OCI-LY3 (cell line): ENCODE measurements at regions not wholly inside any gene's neighbourhood (a gene's known extent, or its start where the extent isn't known, plus 50 kb on each side); places are given as distances from the start of the nearest gene placed in this dataset.

Experiments
- H2AFZ ChIP-seq: fragments of 200-600, 300-600 bp; shearing (Covaris generic); 2 replicates; pipeline ENCODE4 v1.6.0; 2014; ENCODE audit warnings: antibody characterized with exemption, low read depth, low read length
- H3K27ac ChIP-seq: fragments of 200-600, 300-600 bp; sonication (generic); 2 replicates; pipeline ENCODE4 v1.5.1; 2014; ENCODE audit warnings: mild to moderate bottlenecking, low read length, moderate library complexity, mixed read lengths
- H3K27me3 ChIP-seq: fragments of 200-600, 300-600 bp; sonication (generic); 2 replicates; pipeline ENCODE4 v1.6.1; 2014; ENCODE audit warnings: low read depth, low read length, mixed read lengths
- H3K36me3 ChIP-seq: fragments of 200-600, 300-600 bp; sonication (generic); replicated peaks from 2 replicates; pipeline ENCODE3; 2014; ENCODE audit warnings: low read depth, low read length, mixed read lengths
- H3K4me1 ChIP-seq: fragments of 300-600, 200-600 bp; sonication (generic); 2 replicates; pipeline ENCODE4 v1.6.1; 2014; ENCODE audit warnings: low read length, mixed read lengths
- H3K4me2 ChIP-seq: fragments of 200-600, 300-600 bp; sonication (generic); 2 replicates; pipeline ENCODE4 v1.6.1; 2014; ENCODE audit warnings: low read length, mixed read lengths
- H3K4me3 ChIP-seq: fragments of 300-600, 200-600 bp; sonication (generic); 2 replicates; pipeline ENCODE4 v1.5.1; 2014; ENCODE audit warnings: antibody characterized with exemption, mild to moderate bottlenecking, low read length, moderate library complexity
- H3K79me2 ChIP-seq: fragments of 300-600, 200-600 bp; shearing (Covaris generic); 2 replicates; pipeline ENCODE4 v1.6.1; 2014; ENCODE audit warnings: mild to moderate bottlenecking, low read length, mixed read lengths
- H3K9ac ChIP-seq: fragments of 300-600, 200-600 bp; shearing (Covaris generic); 2 replicates; pipeline ENCODE4 v1.6.0; 2014; ENCODE audit warnings: mild to moderate bottlenecking, low read length, moderate library complexity
- H3K9me3 ChIP-seq: fragments of 200-600, 300-600 bp; shearing (Covaris generic); 2 replicates; pipeline ENCODE4 v1.6.1; 2014; ENCODE audit warnings: low read length, mixed read lengths; ENCODE audit not compliant: insufficient read depth
- H4K20me1 ChIP-seq: fragments of 200-600, 300-600 bp; sonication (generic); 2 replicates; pipeline ENCODE4 v1.6.1; 2016; ENCODE audit warnings: low read length, mixed read lengths; ENCODE audit not compliant: insufficient read depth
- CTCF ChIP-seq: fragments of 200-600, 300-600 bp; sonication (generic); IDR thresholded peaks from 2 replicates; pipeline ENCODE4 v1.5.1; 2014; ENCODE audit warnings: antibody characterized with exemption, low read length, low read depth
- EZH2phosphoT487 ChIP-seq: fragments of 200-600 bp; shearing (Covaris generic); IDR thresholded peaks from 2 replicates; pipeline ENCODE4 v1.6.1; 2018; ENCODE audit warnings: antibody characterized with exemption, mixed run types, low read depth

GRCh38 chr9:73775757-73776156, 624.1 kb downstream of the ANXA1 start:
- no peaks in the 10 kb centered on the region for H3K27me3 ChIP-seq
- H3K4me1 ChIP-seq, result no peaks in the 10 kb centered on the region
- H3K27ac ChIP-seq, result no peak overlapping the region
- no peaks in the 10 kb centered on the region for H4K20me1 ChIP-seq
- no peak overlapping the region for H3K4me3 ChIP-seq
- no peak overlapping the region for H2AFZ ChIP-seq
- H3K9ac ChIP-seq, result no peak overlapping the region
- no peaks in the 10 kb centered on the region for H3K36me3 ChIP-seq
- H3K79me2 ChIP-seq, result no peaks in the 10 kb centered on the region
- TF ChIP-seq CTCF (no peak), EZH2phosphoT487 (no peak)
- no peaks in the 10 kb centered on the region for H3K9me3 ChIP-seq
- H3K4me2 ChIP-seq, result no peak overlapping the region

- Histone ChIP-seq H3K9me3 (no peaks in the 10 kb centered on the region), H2AFZ (no peak overlapping the region), H3K36me3 (no peaks in the 10 kb centered on the region), H3K27ac (no peak overlapping the region), H3K27me3 (no peaks in the 10 kb centered on the region), H4K20me1 (no peaks in the 10 kb centered on the region), H3K4me3 (no peak overlapping the region), H3K79me2 (no peaks in the 10 kb centered on the region), H3K4me2 (no peak overlapping the region), H3K4me1 (no peaks in the 10 kb centered on the region), H3K9ac (no peak overlapping the region)
- no peak for TF ChIP-seq CTCF
- TF ChIP-seq EZH2phosphoT487, result no peak
Measured at GRCh38 chr9:73780916-73781315, 629.3 kb downstream of the ANXA1 start.

- Histone ChIP-seq H3K9me3 (no peaks in the 10 kb centered on the region), H3K27me3 (no peaks in the 10 kb centered on the region), H3K36me3 (no peaks in the 10 kb centered on the region), H3K79me2 (no peaks in the 10 kb centered on the region), H3K4me2 (no peak overlapping the region), H3K9ac (no peak overlapping the region), H2AFZ (no peak overlapping the region), H3K4me3 (no peak overlapping the region), H3K27ac (no peak overlapping the region), H3K4me1 (no peaks in the 10 kb centered on the region), H4K20me1 (no peaks in the 10 kb centered on the region)
- TF ChIP-seq EZH2phosphoT487 (no peak), CTCF (no peak)
Measured at GRCh38 chr9:73782166-73782565, 630.5 kb downstream of the ANXA1 start.

GRCh38 chr9:73799446-73799845, 647.8 kb downstream of the ANXA1 start:
- no peak overlapping the region for H3K9ac ChIP-seq
- H3K4me3 ChIP-seq, result no peak overlapping the region
- no peak overlapping the region for H2AFZ ChIP-seq
- no peak overlapping the region for H3K4me2 ChIP-seq
- no peaks in the 10 kb centered on the region for H3K9me3 ChIP-seq
- H3K4me1 ChIP-seq, result no peaks in the 10 kb centered on the region
- no peak for TF ChIP-seq CTCF
- TF ChIP-seq EZH2phosphoT487, result no peak
- H3K36me3 ChIP-seq, result no peaks in the 10 kb centered on the region
- H4K20me1 ChIP-seq, result no peaks in the 10 kb centered on the region
- no peaks in the 10 kb centered on the region for H3K79me2 ChIP-seq
- H3K27me3 ChIP-seq, result no peaks in the 10 kb centered on the region
- H3K27ac ChIP-seq, result no peak overlapping the region
